Thyroid gland (tissue), 4 donors: ENCODE measurements at regions not wholly inside any gene's neighbourhood (a gene's known extent, or its start where the extent isn't known, plus 50 kb on each side); places are given as distances from the start of the nearest gene placed in this dataset.
"Not testable (repeated sequence)": the region's sequence is repeated elsewhere in the genome, so short reads cannot be mapped to it uniquely, and the experiment has no call there.

ENCODE experiments used
- POLR2A ChIP-seq, 2 donors: fragments of 450-650 bp; IDR thresholded peaks; one replicate each; pipeline ENCODE4 v1.6.1; 2017; ENCODE audit warnings: antibody characterized with exemption in 2 of 2, mild to moderate bottlenecking in 2 of 2, moderate library complexity in 1 of 2
- TF ChIP-seq, protein P1 (sequence below), 6 experiments: fragments of 200-600 bp in 3 of 6; fragments of 450-650 bp in 3 of 6; sonication (generic) in 3 of 6; IDR thresholded peaks; one replicate each; pipeline ENCODE4 v1.5.1; 2016 to 2019; ENCODE audit warnings: antibody characterized with exemption in 6 of 6, mild to moderate bottlenecking in 2 of 6, inconsistent platforms in 1 of 6, moderate library complexity in 1 of 6

GRCh38 chr18:34534642-34535041 is 175.5 kb upstream of the DTNA start:
- TF ChIP-seq, protein P1, sequence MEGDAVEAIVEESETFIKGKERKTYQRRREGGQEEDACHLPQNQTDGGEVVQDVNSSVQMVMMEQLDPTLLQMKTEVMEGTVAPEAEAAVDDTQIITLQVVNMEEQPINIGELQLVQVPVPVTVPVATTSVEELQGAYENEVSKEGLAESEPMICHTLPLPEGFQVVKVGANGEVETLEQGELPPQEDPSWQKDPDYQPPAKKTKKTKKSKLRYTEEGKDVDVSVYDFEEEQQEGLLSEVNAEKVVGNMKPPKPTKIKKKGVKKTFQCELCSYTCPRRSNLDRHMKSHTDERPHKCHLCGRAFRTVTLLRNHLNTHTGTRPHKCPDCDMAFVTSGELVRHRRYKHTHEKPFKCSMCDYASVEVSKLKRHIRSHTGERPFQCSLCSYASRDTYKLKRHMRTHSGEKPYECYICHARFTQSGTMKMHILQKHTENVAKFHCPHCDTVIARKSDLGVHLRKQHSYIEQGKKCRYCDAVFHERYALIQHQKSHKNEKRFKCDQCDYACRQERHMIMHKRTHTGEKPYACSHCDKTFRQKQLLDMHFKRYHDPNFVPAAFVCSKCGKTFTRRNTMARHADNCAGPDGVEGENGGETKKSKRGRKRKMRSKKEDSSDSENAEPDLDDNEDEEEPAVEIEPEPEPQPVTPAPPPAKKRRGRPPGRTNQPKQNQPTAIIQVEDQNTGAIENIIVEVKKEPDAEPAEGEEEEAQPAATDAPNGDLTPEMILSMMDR (IDR thresholded peaks at IDR 0.05), result not testable (repeated sequence)
- TF ChIP-seq POLR2A (IDR thresholded peaks at IDR 0.05), result not testable (repeated sequence)
